ENCODE measurements at regions not wholly inside any gene's neighbourhood (a gene's known extent, or its start where the extent isn't known, plus 50 kb on each side); places are given as distances from the start of the nearest gene placed in this dataset.

DNA sequence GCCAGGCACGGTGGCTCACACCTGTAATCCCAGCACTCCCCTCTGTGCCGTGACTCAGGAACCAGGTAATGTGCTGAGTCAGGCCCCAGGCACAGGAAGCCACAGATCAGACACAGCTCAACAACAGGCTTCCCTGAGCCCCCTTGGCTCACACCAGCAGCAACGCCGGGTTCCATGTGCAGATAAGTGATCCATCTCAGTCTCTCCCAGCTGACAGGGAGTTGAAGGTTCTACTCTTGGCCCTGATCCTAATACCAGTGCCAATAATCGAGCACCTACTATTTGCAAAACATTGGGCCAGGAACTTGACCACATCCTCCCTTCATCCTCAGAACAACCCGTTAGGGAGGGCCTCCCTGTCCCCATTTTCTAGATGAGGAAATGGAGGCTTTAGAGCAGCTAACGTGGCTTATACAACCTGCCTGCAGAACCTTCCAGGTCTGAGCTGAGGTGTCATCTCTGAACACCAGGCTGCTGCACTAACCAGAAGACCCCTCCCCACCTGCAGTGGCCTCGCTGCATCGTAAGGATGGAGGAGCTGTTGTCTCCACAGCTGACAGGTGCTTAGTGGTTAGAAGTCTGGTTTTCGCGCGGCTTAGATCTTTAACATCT lies 64.8 kb upstream of the AMZ2 start (continued):
- TF ChIP-seq MAFK (conservative IDR thresholded peaks at IDR 0.05 in 1 of 2, IDR thresholded peaks at IDR 0.05 in 1 of 2; ENCODE audit: low read length in 2 of 2): peak; percentile 98 to 99
- TF ChIP-seq MTF1 (CRISPR knock-in tag; IDR thresholded peaks at IDR 0.05): no peak
- no peak for TF ChIP-seq ZMAT3 (CRISPR knock-in tag; conservative IDR thresholded peaks at IDR 0.05)
- no peak for TF ChIP-seq ZKSCAN8 (CRISPR knock-in tag; IDR thresholded peaks at IDR 0.05; ENCODE audit: borderline replicate concordance)
- TF ChIP-seq KLF11 (CRISPR knock-in tag; IDR thresholded peaks at IDR 0.05): no peak
- no peak for TF ChIP-seq SNRNP70 (IDR thresholded peaks at IDR 0.05; ENCODE audit: low read depth, low read length)
- TF ChIP-seq ZNF550 (CRISPR knock-in tag; IDR thresholded peaks at IDR 0.05; ENCODE audit: borderline replicate concordance): no peak
- TF ChIP-seq, protein P1, sequence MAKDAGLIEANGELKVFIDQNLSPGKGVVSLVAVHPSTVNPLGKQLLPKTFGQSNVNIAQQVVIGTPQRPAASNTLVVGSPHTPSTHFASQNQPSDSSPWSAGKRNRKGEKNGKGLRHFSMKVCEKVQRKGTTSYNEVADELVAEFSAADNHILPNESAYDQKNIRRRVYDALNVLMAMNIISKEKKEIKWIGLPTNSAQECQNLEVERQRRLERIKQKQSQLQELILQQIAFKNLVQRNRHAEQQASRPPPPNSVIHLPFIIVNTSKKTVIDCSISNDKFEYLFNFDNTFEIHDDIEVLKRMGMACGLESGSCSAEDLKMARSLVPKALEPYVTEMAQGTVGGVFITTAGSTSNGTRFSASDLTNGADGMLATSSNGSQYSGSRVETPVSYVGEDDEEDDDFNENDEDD (CRISPR knock-in tag; IDR thresholded peaks at IDR 0.05; ENCODE audit: borderline replicate concordance): no peak
- no peak for TF ChIP-seq RNF2 (conservative IDR thresholded peaks at IDR 0.05; ENCODE audit: low read depth)
- TF ChIP-seq ZNF879 (CRISPR knock-in tag; IDR thresholded peaks at IDR 0.05): no peak
- no peak for TF ChIP-seq SUZ12 (IDR thresholded peaks at IDR 0.05; ENCODE audit: low read depth, low read length)
- no peak for TF ChIP-seq KDM2A (CRISPR knock-in tag; IDR thresholded peaks at IDR 0.05; ENCODE audit: borderline replicate concordance, low read depth)
- TF ChIP-seq FOXO1 (CRISPR knock-in tag; IDR thresholded peaks at IDR 0.05): no peak; the same call in 1 of the 2 replicates
- no peak for TF ChIP-seq SETDB1 (CRISPR knock-in tag; IDR thresholded peaks at IDR 0.05; ENCODE audit: borderline replicate concordance)
- TF ChIP-seq RFXANK (CRISPR knock-in tag; IDR thresholded peaks at IDR 0.05): no peak

DNA sequence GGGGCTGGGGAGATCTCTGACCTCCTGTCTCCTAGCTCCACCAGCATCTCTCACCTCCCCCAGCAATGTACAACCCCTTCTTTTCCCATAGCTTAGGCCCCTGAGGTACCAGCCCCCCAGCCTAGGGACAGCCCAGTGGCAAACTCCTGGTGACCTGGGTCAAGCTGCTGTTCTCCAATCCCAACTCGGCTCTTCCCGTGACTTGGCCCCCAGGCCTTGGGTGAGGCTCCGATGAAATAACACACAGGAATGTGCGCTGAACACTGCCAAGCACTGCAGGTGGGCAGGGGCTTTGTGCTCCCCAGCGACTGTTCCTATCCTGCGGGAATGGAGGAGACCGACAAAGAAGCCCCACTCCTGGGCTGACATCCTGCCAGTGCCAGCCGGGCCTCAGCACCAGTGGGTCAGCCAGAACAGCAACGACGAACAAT lies 63.7 kb upstream of the AMZ2 start:
- no TSS peak for BruUV-seq (replicated peaks)
- Histone ChIP-seq H3K4me3 (replicated peaks in 1 of 3; ENCODE audit: insufficient read depth in 1 of 3, low read depth in 2 of 3, low read length in 3 of 3) (no peak overlapping the region), H3K9me3 (ENCODE audit: low read length) (no peaks in the 10 kb centered on the region), H3K9ac (ENCODE audit: insufficient read depth, low read depth, low read length) (no peak overlapping the region), H3K27ac (ENCODE audit: extremely low read length, insufficient read depth, low read length) (no peak overlapping the region), H2AFZ (ENCODE audit: low read length) (no peak overlapping the region), H3K4me2 (ENCODE audit: low read depth, low read length) (no peak overlapping the region), H3K36me3 (replicated peaks in 1 of 2; ENCODE audit: control insufficient read depth in 1 of 2, insufficient read depth in 2 of 2, low read length in 2 of 2) (no peaks in the 10 kb centered on the region), H4K20me1 (ENCODE audit: insufficient read depth, low read length) (no peaks in the 10 kb centered on the region), H3K79me2 (ENCODE audit: insufficient read depth, low read length) (no peaks in the 10 kb centered on the region), H3K4me1 (ENCODE audit: insufficient read depth, low read length) (peaks cover 26% of the 10 kb centered on the region), H3K27me3 (ENCODE audit: control insufficient read depth in 1 of 2, insufficient read depth in 2 of 2, low read length in 2 of 2) (peaks cover 0 to 47% of the 10 kb centered on the region in 2 experiments; a peak in 3 of 5 replicates)
- no peak for FAIRE-seq
- intact Hi-C loops (cut with micrococcal nuclease; ENCODE audit: unreplicated experiment): no loop called here
- DNase-seq (ENCODE audit: low spot score): no peak
- ATAC-seq: peak; percentile 13; the same call in 1 of the 3 replicates
- in situ Hi-C loops (cut with HindIII; ENCODE audit: extremely low pct_ligation_motif_present, low pct_unique_long_range_greater_than_20kb): no loop called here
- ChIA-PET CTCF (ENCODE audit: low intra/inter-chr PET ratio, low total read pairs) (no interaction called here), POLR2A (interaction anchor here (2.1 kb wide), 1 partner anchor 64 kb away, joined by 5 read pairs; the partner anchor contains the start of gene AMZ2)
- WGBS (ENCODE audit: low lambda C conversion rate): 44% methylated on average over 10 of the region's 10 CpGs
- no peak for TF ChIP-seq CCDC6 (CRISPR knock-in tag; IDR thresholded peaks at IDR 0.05)
- TF ChIP-seq JARID2 (CRISPR knock-in tag; IDR thresholded peaks at IDR 0.05; ENCODE audit: insufficient replicate concordance): no peak
- TF ChIP-seq RELA (CRISPR knock-in tag; IDR thresholded peaks at IDR 0.05): no peak
- no peak for TF ChIP-seq LRRFIP1 (CRISPR knock-in tag; conservative IDR thresholded peaks at IDR 0.05)
- TF ChIP-seq SMYD3 (CRISPR knock-in tag; IDR thresholded peaks at IDR 0.05): no peak
- no peak for TF ChIP-seq ZNF256 (CRISPR knock-in tag; conservative IDR thresholded peaks at IDR 0.05)
- TF ChIP-seq ZNF550 (CRISPR knock-in tag; IDR thresholded peaks at IDR 0.05; ENCODE audit: borderline replicate concordance): no peak
- TF ChIP-seq ZNF878 (CRISPR knock-in tag; IDR thresholded peaks at IDR 0.05): no peak
- no peak for TF ChIP-seq NCOA1 (CRISPR knock-in tag; IDR thresholded peaks at IDR 0.05)
- TF ChIP-seq NFRKB (IDR thresholded peaks at IDR 0.05): no peak
- no peak for TF ChIP-seq SALL1 (CRISPR knock-in tag; IDR thresholded peaks at IDR 0.05)

Measured in HepG2 (cell line).